ACC112 (cell line): ENCODE measurements at regions not wholly inside any gene's neighbourhood (a gene's known extent, or its start where the extent isn't known, plus 50 kb on each side); places are given as distances from the start of the nearest gene placed in this dataset.

Experiments
- H2AFZ ChIP-seq: fragments of 200-600 bp; sonication (generic); one replicate; pipeline ENCODE4 v1.6.0; 2017; ENCODE audit warnings: antibody characterized with exemption, low read length; ENCODE audit not compliant: unreplicated experiment
- H3K27ac ChIP-seq: fragments of 200-600 bp; sonication (generic); 2 replicates; pipeline ENCODE4 v1.5.1; 2014; ENCODE audit warnings: low read depth, mild to moderate bottlenecking, antibody characterized with exemption, low read length, moderate library complexity
- H3K27me3 ChIP-seq: fragments of 200-600 bp; sonication (generic); 2 replicates; pipeline ENCODE4 v1.6.1; 2014; ENCODE audit warnings: mild to moderate bottlenecking, antibody characterized with exemption, low read length, moderate library complexity, mixed read lengths; ENCODE audit not compliant: insufficient read depth
- H3K36me3 ChIP-seq: fragments of 200-600 bp; sonication (generic); 2 replicates; pipeline ENCODE4 v1.6.1; 2016; ENCODE audit warnings: mild to moderate bottlenecking, antibody characterized with exemption, low read length, moderate library complexity, mixed read lengths; ENCODE audit not compliant: insufficient read depth
- H3K4me1 ChIP-seq: fragments of 200-600 bp; sonication (generic); one replicate; pipeline ENCODE4 v1.6.1; 2016; ENCODE audit warnings: low read length, mixed read lengths; ENCODE audit not compliant: insufficient read depth, unreplicated experiment, control insufficient read depth
- H3K4me3 ChIP-seq: fragments of 200-600 bp; sonication (generic); 2 replicates; pipeline ENCODE4 v1.5.1; 2014; ENCODE audit warnings: mild to moderate bottlenecking, low read depth, low read length
- H3K79me2 ChIP-seq: fragments of 200-600 bp; sonication (generic); one replicate; pipeline ENCODE4 v1.6.0; 2016; ENCODE audit warnings: low read length; ENCODE audit not compliant: control insufficient read depth, unreplicated experiment, insufficient read depth

GRCh38 chr20:58139849-58140786 lies 88.3 kb downstream of the ANKRD60 start:
- H3K79me2 ChIP-seq: no peaks in the 10 kb centered on the region
- no peaks in the 10 kb centered on the region for H3K4me1 ChIP-seq

GRCh38 chr20:58138395-58138794 lies 90.1 kb downstream of the ANKRD60 start:
- H3K4me1 ChIP-seq: peaks cover 2% of the 10 kb centered on the region
- H3K27ac ChIP-seq: no peak overlapping the region
- no peaks in the 10 kb centered on the region for H3K36me3 ChIP-seq
- H3K27me3 ChIP-seq: peaks cover 25% of the 10 kb centered on the region
- no peak overlapping the region for H3K4me3 ChIP-seq
- no peak overlapping the region for H2AFZ ChIP-seq
- H3K79me2 ChIP-seq: no peaks in the 10 kb centered on the region

More at GRCh38 chr20:58139849-58140786, 88.3 kb downstream of the ANKRD60 start:
- Histone ChIP-seq H3K4me3 (no peak overlapping the region), H3K27ac (no peak overlapping the region), H2AFZ (no peak overlapping the region), H3K27me3 (peaks cover 30% of the 10 kb centered on the region), H3K36me3 (no peaks in the 10 kb centered on the region)

- Histone ChIP-seq H3K79me2 (no peaks in the 10 kb centered on the region), H3K36me3 (no peaks in the 10 kb centered on the region), H3K4me1 (peaks cover 8% of the 10 kb centered on the region), H2AFZ (no peak overlapping the region), H3K27ac (no peak overlapping the region), H3K4me3 (no peak overlapping the region), H3K27me3 (peaks cover 25% of the 10 kb centered on the region)
These were observed 90.7 kb downstream of the ANKRD60 start for GRCh38 chr20:58137651-58138265.

- H3K36me3 ChIP-seq: no peaks in the 10 kb centered on the region
- H3K4me1 ChIP-seq: peaks cover 13% of the 10 kb centered on the region
- no peak overlapping the region for H3K27ac ChIP-seq
- H3K4me3 ChIP-seq: no peak overlapping the region
- H3K79me2 ChIP-seq: no peaks in the 10 kb centered on the region
- no peak overlapping the region for H2AFZ ChIP-seq
- H3K27me3 ChIP-seq: peaks cover 25% of the 10 kb centered on the region
These were observed 91.2 kb downstream of the ANKRD60 start for GRCh38 chr20:58137236-58137635.

- H3K36me3 ChIP-seq: no peaks in the 10 kb centered on the region
- H2AFZ ChIP-seq: no peak overlapping the region
- H3K4me1 ChIP-seq: peaks cover 21% of the 10 kb centered on the region
- no peak overlapping the region for H3K27ac ChIP-seq
- H3K27me3 ChIP-seq: peaks cover 25% of the 10 kb centered on the region
- no peak overlapping the region for H3K4me3 ChIP-seq
- H3K79me2 ChIP-seq: no peaks in the 10 kb centered on the region
These were observed 92.3 kb downstream of the ANKRD60 start for GRCh38 chr20:58136149-58136484.

DNA sequence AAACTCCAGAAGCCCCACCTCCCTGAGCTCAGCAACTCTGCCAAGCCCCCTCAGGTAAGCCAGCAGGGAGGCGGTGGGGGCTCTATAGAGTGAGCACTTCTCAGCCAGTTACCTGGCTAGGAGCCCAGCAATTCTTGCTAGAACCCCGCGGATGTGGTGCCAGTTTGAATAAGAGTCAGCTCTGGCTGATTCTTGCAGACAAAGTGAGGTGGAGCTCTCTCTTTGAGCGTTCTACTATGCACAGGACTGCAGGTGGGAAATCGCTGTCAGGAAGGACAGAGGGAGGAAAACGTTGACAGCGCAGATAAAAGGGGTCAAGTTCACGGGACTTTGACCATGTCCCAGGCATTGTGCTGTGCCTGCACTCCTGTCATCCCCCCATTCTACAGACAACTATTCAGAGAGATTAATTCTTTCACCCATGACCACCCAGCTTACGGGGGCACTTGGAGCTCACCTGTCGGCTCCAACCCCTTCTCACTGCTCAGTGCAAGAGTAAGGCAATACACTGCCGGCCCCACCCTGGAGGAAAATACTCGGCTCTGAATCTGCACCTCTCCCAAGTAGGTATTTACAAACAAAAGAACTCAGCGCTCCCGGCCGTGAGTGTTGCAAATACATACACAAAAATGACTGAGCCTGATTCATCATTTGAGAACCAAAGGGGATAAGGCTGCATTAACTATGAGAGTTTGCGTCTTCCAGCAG lies 92.9 kb downstream of the ANKRD60 start:
- Histone ChIP-seq H2AFZ (no peak overlapping the region), H3K27me3 (peaks cover 25% of the 10 kb centered on the region), H3K27ac (no peak overlapping the region), H3K79me2 (no peaks in the 10 kb centered on the region), H3K4me1 (peaks cover 21% of the 10 kb centered on the region), H3K4me3 (no peak overlapping the region), H3K36me3 (no peaks in the 10 kb centered on the region)

GRCh38 chr20:58133020-58133808 lies 95.2 kb downstream of the ANKRD60 start:
- Histone ChIP-seq H3K79me2 (no peaks in the 10 kb centered on the region), H2AFZ (no peak overlapping the region), H3K27ac (no peak overlapping the region), H3K36me3 (no peaks in the 10 kb centered on the region), H3K4me3 (no peak overlapping the region), H3K4me1 (peaks cover 21% of the 10 kb centered on the region), H3K27me3 (peaks cover 20% of the 10 kb centered on the region)

- H3K4me1 ChIP-seq: peaks cover 21% of the 10 kb centered on the region
- no peak overlapping the region for H3K27ac ChIP-seq
- H3K79me2 ChIP-seq: no peaks in the 10 kb centered on the region
- peaks cover 14% of the 10 kb centered on the region for H3K27me3 ChIP-seq
- H3K36me3 ChIP-seq: no peaks in the 10 kb centered on the region
- no peak overlapping the region for H2AFZ ChIP-seq
- no peak overlapping the region for H3K4me3 ChIP-seq
These were observed 96.8 kb downstream of the ANKRD60 start for GRCh38 chr20:58131551-58132142.

GRCh38 chr20:58131151-58131550 lies 97.3 kb downstream of the ANKRD60 start:
- no peak overlapping the region for H3K4me3 ChIP-seq
- H3K4me1 ChIP-seq: peaks cover 21% of the 10 kb centered on the region
- no peak overlapping the region for H3K27ac ChIP-seq
- no peaks in the 10 kb centered on the region for H3K36me3 ChIP-seq
- H2AFZ ChIP-seq: no peak overlapping the region
- H3K79me2 ChIP-seq: no peaks in the 10 kb centered on the region
- H3K27me3 ChIP-seq: peaks cover 13% of the 10 kb centered on the region

GRCh38 chr20:58130581-58130980 lies 97.9 kb downstream of the ANKRD60 start:
- H3K27ac ChIP-seq: no peak overlapping the region
- H3K36me3 ChIP-seq: no peaks in the 10 kb centered on the region
- H2AFZ ChIP-seq: no peak overlapping the region
- peaks cover 8% of the 10 kb centered on the region for H3K27me3 ChIP-seq
- no peaks in the 10 kb centered on the region for H3K79me2 ChIP-seq
- peaks cover 21% of the 10 kb centered on the region for H3K4me1 ChIP-seq
- no peak overlapping the region for H3K4me3 ChIP-seq
